HG03457 (cell line): ENCODE measurements at regions not wholly inside any gene's neighbourhood (a gene's known extent, or its start where the extent isn't known, plus 50 kb on each side); places are given as distances from the start of the nearest gene placed in this dataset.
"Not testable (repeated sequence)": the region's sequence is repeated elsewhere in the genome, so short reads cannot be mapped to it uniquely, and the experiment has no call there.

ENCODE experiments used
- ATAC-seq: cut with Tn5 transposase; IDR thresholded peaks from one replicate; pipeline ENCODE4 v1.9.1; 2021; ENCODE audit warnings: moderate number of reproducible peaks; ENCODE audit not compliant: unreplicated experiment

GRCh38 chr3:8400911-8401310, 100.7 kb upstream of the LMCD1 start:
- no peak for ATAC-seq

DNA sequence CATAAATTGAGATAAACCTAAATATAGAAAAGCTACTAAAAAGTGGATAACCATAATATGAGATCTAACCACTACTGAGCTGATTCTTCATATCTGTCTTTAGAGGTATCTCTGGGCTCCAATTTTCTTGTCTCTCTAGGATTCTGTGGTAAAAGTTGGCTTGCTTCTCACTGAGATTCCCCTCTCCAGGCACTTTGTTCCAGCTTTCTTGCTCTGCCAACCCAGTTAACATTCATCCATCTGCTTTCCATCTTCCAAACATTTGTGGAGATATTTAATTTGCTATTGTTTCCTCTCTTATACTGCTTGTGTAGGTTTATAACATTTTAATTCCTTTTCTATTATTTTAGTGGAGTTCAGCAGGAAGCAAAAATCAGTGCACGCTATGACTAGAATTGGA, 97.6 kb upstream of the LMCD1 start:
- no peak for ATAC-seq

GRCh38 chr3:8405144-8405543, 96.5 kb upstream of the LMCD1 start:
- no peak for ATAC-seq

DNA sequence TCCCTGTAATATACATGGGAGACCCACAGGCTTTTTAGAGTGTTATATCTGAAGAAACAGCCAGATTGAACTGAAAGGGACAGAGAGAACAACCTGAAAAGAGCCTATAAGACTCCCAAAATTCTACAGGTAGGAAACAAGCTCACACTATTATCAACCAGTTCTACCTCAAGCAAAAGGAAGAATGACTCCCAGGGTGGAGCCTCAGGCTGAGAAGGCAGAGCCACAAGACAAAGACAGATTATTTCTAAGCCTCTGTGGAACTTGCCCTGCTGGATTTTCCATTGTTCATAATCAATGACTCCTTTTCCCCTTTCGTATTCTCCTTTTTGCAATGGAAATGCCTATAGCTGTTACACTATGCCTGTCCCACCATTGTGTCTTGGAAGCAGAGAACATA, 95.1 kb upstream of the LMCD1 start:
- ATAC-seq, result no peak

DNA sequence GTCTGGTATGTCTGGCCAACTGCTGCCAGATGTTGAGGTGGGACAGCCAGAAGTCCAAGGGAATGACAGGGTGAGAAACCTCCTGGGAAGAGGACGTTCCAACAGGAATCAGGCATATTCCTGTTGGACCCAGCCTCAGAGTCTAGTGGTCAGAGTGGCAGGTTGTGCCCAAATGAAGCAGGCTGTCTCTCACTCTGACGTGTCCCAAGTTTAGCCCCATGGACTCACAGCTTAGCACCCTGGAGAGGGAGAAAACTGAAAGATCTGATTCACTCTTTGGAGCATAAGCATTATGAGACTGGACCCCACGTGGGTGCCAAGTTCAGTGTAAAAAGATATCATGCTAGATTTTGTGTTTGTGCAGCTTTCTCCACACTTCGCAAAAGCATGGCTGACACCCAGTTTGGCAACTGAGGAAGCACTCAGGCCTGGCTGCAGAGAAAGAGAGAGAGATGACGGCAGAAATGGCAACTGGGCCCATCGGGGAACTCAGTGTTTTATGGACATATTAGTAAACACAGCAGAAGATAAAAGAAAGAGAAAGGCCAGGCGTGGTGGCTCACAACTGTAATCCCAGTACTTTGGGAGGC, 88.2 kb upstream of the LMCD1 start:
- no peak for ATAC-seq

- ATAC-seq, result no peak
Measured at GRCh38 chr3:8416965-8417364, 84.7 kb upstream of the LMCD1 start.

DNA sequence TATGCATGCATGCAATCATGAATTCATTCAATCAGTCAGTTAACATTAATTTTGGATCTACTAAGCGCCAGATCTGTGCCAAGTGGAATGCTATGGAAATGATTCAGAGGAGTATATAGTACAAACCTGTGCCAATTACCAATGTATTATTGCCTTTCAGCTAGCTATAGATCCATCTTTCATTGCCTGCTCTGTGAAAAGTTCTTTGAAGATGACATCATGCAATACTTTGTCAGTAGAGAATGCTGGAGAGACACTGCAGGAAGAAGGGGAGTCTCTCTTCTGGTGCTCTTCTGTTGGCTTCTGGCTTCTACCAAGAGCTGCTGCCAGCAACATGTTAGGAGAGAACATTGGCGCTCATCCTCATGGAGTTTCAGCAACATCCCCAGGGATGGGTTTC, 81.0 kb upstream of the LMCD1 start:
- ATAC-seq, result no peak

- no peak for ATAC-seq
Measured at GRCh38 chr3:8421267-8421666, 80.4 kb upstream of the LMCD1 start.

DNA sequence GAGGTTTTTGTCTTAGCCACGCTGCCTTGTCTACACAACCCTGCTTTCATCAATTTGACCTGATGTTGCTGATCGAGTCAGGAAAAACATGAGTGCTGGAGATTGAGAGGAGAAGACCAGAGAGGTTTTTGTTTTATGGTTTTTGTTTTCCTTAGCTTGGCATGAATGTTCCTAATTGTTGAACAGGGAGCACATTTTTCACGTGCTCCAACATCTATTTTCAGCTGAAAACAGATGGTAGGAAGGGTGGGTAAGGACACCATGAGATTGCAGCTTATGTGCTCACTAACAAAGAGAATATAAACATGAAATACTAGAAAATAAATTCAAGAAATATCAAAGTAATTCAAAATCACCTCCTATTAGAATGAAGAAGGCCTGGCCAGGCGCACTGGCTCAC, 79.9 kb upstream of the LMCD1 start:
- ATAC-seq, result no peak

- ATAC-seq, result no peak
Measured at GRCh38 chr3:8423307-8423706, 78.3 kb upstream of the LMCD1 start.

DNA sequence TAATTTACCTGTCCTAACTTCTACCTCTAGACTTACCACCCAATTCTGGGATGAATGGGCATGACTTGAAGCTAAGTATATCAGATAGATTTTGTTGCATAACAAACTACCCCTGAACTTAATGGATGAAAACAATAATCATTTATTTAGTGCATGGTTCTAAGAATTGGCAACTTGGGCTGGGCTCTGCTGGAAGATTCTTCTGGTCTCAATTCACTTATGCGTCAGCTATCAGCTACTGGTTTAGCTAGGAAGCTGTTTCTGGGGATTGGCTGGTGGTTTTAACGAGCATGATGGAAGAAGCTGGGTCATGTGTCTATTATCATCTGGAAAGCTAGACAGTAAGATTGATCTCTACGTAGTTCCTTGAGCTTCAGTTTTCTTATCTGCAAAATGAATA, 77.3 kb upstream of the LMCD1 start:
- no peak for ATAC-seq

DNA sequence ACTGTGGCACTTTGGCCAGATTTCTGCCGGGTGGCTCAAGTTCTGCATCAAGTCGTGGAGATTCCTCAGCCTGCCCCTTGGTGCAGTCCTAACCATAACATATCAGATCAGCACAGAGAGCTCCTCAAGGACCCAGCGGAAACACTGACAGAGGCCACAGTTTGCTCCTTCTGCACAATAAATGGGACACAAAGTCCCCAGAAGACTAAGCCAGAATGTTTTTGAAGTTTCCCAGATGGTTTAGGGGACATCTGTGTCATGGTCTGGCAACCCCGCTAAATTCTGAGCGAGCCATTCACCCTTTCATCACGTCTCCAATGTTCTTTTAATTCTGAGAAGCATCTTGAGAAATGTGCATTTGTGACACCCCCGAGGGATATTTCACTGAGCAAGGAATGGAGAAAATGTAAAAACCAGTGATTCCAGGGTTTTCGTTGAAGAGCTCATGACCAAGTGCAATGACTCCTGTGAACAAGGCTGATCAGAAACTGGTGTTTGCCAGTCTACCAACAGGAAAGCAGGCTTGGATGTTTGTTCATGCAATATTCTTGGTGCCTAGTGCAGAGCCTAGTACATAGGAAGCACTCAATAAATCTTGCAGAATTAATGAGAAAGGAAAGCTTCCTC, 64.8 kb upstream of the LMCD1 start:
- ATAC-seq, result no peak

DNA sequence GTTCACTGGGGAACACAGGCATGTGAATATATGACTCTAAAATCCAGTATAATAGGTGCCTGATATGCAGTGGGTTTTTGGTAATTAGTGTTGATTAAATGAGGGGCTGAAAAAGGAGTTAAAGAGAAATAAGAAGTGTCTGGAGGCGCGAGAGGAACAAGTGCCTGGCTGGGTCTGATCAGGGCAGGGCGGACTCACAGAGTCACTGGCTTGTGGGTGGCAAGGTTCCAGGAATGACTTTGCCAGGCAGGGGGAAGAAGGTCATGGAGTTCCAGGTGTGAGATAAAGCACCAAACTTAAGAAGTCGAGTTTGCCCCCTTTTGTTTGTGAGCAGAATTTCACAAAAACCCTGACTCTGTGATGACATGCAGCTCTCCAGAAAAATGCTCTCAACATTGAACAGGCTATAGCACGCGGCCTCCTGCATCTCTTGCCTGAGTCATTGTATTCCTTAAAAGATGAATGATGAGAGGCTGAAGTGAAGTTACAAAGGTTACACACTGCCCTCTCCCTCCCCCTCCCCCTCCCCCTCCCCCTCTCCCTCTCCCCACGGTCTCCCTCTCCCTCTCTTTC, 63.0 kb upstream of the LMCD1 start:
- ATAC-seq, result no peak

DNA sequence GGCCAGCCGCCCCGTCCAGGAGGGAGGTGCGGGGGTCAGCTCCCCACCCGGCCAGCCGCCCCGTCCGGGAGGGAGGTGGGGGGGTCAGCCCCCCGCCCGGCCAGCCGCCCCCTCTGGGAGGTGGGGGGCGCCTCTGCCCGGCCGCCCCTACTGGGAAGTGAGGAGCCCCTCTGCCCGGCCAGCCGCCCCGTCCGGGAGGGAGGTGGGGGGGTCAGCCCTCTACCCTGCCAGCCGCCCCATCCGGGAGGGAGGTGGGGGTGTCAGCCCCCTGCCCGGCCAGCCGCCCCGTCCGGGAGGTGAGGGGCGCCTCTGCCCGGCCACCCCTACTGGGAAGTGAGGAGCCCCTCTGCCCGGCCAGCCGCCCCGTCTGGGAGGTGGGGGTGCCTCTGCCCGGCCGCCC, 61.5 kb upstream of the LMCD1 start:
- not testable (repeated sequence) for ATAC-seq

DNA sequence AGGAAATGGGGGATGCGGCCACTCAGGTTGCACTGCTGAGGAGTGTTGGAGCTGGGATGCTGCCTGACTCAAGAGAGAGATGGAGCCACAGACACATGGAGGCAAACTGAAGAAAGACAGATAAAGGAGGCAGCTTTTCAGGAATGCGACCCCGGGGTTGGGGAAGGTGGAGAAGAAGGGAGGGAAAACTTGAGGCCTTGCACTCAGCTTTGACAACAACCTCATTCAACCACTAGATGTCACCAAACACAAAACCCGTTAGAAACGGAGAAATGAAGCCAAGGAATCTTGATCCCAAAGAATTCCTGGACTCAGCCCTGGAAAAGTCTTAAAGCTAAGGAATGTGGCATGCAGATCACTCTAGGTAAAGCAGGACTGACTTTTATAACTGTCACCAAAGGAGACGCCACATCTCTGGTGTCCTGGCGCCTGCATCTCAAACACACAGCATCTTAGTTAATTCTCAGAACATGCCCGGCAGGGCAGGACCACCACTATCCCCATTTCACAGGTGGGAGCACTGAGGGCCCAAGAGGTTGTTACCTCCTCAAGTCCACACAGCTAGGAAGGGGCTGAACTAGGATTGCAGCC, 59.6 kb upstream of the LMCD1 start:
- no peak for ATAC-seq

GRCh38 chr3:8442993-8443650, 58.5 kb upstream of the LMCD1 start:
- ATAC-seq, result no peak

GRCh38 chr3:8443829-8444791, 57.5 kb upstream of the LMCD1 start:
- no peak for ATAC-seq

DNA sequence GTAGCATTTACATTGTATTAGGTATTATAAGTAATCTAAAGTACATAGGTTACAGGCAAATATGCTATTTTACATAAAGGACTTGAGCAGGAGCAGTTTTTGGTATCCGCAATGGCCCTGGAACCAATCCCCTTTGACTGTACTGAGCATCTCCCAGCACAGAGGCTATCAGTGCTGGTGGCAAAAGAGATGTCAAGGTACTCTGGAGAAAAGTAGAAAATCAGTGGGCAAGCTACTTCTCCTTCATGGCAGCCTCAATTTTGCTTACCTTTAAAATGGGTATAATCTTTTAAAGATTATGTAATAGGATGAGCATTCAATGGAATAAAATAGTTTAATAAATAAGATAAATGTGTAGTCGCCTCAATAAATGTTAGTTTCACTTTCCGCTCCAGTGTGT, 56.7 kb upstream of the LMCD1 start:
- ATAC-seq, result no peak

DNA sequence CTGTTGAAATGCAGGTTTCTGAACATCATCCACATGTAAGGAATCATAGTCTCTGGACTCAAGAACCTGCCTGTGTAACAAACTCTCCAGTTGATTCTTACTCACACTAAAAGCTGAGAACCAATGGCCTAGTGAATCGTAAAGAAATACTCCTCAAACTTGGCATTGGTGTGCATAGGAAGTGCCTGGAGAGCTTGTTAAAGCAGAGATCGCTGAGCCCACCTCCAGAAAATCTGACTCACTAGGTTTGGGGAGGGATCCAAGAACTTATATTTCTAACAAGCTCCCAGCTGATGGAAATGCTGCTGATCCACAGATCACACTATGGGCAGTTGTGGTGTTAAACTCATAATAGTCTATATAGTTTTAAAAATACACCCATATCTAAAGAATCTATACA, 55.8 kb upstream of the LMCD1 start:
- no peak for ATAC-seq

GRCh38 chr3:8446845-8447244, 54.8 kb upstream of the LMCD1 start:
- ATAC-seq, result no peak

GRCh38 chr3:8450618-8451017, 51.0 kb upstream of the LMCD1 start:
- no peak for ATAC-seq
